Right lobe of liver (tissue), 4 donors: ENCODE measurements at regions not wholly inside any gene's neighbourhood (a gene's known extent, or its start where the extent isn't known, plus 50 kb on each side); places are given as distances from the start of the nearest gene placed in this dataset.

Source experiments
- CTCF ChIP-seq, 4 donors: fragments of 200-600 bp in 3 of 4; fragments of 450-650 bp in 1 of 4; IDR thresholded peaks; one replicate each; pipeline versions ENCODE4 v1.5.1 to v1.8.0; 2016 to 2022; ENCODE audit warnings: antibody characterized with exemption in 4 of 4, mild to moderate bottlenecking in 2 of 4
- POLR2A ChIP-seq: fragments of 450-650 bp; IDR thresholded peaks from one replicate; pipeline ENCODE4 v1.6.1; 2017; ENCODE audit warnings: antibody characterized with exemption, mild to moderate bottlenecking
- donor health status: DM: no; HTN: no; CAD: no.
- donor health status: DM: no; HTN: no; CAD: no.
- donor health status: DM: no; HTN: yes; CAD: no.

DNA sequence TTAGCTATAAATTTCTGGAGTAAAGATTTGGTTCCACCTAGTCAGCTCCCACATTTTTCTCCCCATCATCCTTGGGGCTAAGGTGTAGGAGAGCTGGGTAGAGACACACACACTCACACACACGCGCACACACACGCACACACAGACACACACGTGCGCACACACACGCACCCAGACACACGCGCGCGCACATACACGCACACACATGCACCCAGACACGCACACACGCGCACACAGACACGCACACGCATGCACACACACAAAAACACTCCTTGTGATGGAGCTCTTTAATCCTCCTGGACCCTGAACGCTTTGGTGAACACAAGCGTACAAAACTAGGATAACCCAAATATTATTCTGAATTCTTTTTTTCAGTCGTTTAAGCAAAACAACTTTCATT, 253.6 kb downstream of the C16orf95 start:
- TF ChIP-seq POLR2A (no peak), CTCF (IDR thresholded peaks at IDR 0.05) (no peak)
